ENCODE measurements at regions not wholly inside any gene's neighbourhood (a gene's known extent, or its start where the extent isn't known, plus 50 kb on each side); places are given as distances from the start of the nearest gene placed in this dataset.
A peak's percentile ranks its signal among the peaks of the same experiment; 100 is the strongest.

- Histone ChIP-seq H2BK5ac (ENCODE audit: insufficient read length, low read length) (no peak overlapping the region), H4K5ac (ENCODE audit: insufficient read length, low read depth, low read length) (no peak overlapping the region), H2AFZ (ENCODE audit: low read length) (no peak overlapping the region), H3T11ph (ENCODE audit: low read length) (no peak overlapping the region), H3K23me2 (ENCODE audit: insufficient read length, low read depth, low read length, poor library complexity, severe bottlenecking) (no peaks in the 10 kb centered on the region), H3K9ac (ENCODE audit: extremely low read depth, insufficient read length, low read length) (no peak overlapping the region), H2BK15ac (ENCODE audit: low read depth, low read length) (no peak overlapping the region), H3K27me3 (ENCODE audit: insufficient read depth, low read length) (no peaks in the 10 kb centered on the region), H4K8ac (replicated peaks; ENCODE audit: insufficient read length, low read depth, low read length) (no peak overlapping the region), H3K79me2 (ENCODE audit: insufficient read depth, low read length) (no peaks in the 10 kb centered on the region), H3K14ac (ENCODE audit: insufficient read depth, low read length) (no peak overlapping the region), H3K56ac (ENCODE audit: insufficient read length, low read depth, low read length) (no peak overlapping the region), H3K4me2 (ENCODE audit: insufficient read depth, insufficient read length, low read length) (no peak overlapping the region), H3K9me3 (ENCODE audit: control insufficient read depth, low read depth, low read length) (no peaks in the 10 kb centered on the region), H4K20me1 (ENCODE audit: control insufficient read depth, insufficient read depth, insufficient read length) (no peaks in the 10 kb centered on the region), H3K23ac (ENCODE audit: insufficient read length, low read depth, low read length) (no peak overlapping the region), H3K4ac (ENCODE audit: low read depth, low read length) (no peak overlapping the region), H2BK20ac (ENCODE audit: low read depth, low read length, poor library complexity, severe bottlenecking) (peak overlapping the region; percentile 26), H2AK5ac (ENCODE audit: insufficient read length, low read length) (no peak overlapping the region), H4K91ac (ENCODE audit: insufficient read length, low read depth, low read length) (no peak overlapping the region), H3K27ac (ENCODE audit: insufficient read length, low read depth, low read length) (no peak overlapping the region), H3K4me1 (ENCODE audit: insufficient read depth, low read length) (no peaks in the 10 kb centered on the region), H3K18ac (ENCODE audit: insufficient read length, low read depth, low read length) (no peak overlapping the region), H2BK12ac (ENCODE audit: insufficient read length, low read depth, low read length) (no peak overlapping the region), H3K79me1 (ENCODE audit: insufficient read depth, low read depth, low read length, poor library complexity, severe bottlenecking) (no peaks in the 10 kb centered on the region), H2BK120ac (ENCODE audit: low read depth, low read length, poor library complexity, severe bottlenecking) (no peak overlapping the region)
- no peak for TF ChIP-seq CTCF (conservative IDR thresholded peaks at IDR 0.05)
- Mint-ChIP-seq H3K4me1 (peaks cover 14 to 18% of the 10 kb centered on the region in 2 experiments), H3K36me3 (ENCODE audit: insufficient read depth in 1 of 3, low read depth in 3 of 3) (no peaks in the 10 kb centered on the region), H3K9me3 (no peaks in the 10 kb centered on the region; a peak in 1 of 5 replicates), H3K27me3 (ENCODE audit: low read depth) (peaks cover 3% of the 10 kb centered on the region; the same call in 1 of the 2 replicates), H3K27ac (peak overlapping the region in 2 of 3 experiments; percentile 47 to 71; a peak in 3 of 7 replicates), H3K4me3 (no peak overlapping the region; a peak in 1 of 5 replicates)
- DNase-seq, result no peak
- no CpG with 5 or more reads among the region's 2 CpGs for WGBS (ENCODE audit: extremely low coverage, insufficient read length, low lambda C conversion rate)
These were observed 57.1 kb upstream of the SSR3 start for GRCh38 chr3:156611870-156612494.
